ENCODE measurements at regions not wholly inside any gene's neighbourhood (a gene's known extent, or its start where the extent isn't known, plus 50 kb on each side); places are given as distances from the start of the nearest gene placed in this dataset.

DNA sequence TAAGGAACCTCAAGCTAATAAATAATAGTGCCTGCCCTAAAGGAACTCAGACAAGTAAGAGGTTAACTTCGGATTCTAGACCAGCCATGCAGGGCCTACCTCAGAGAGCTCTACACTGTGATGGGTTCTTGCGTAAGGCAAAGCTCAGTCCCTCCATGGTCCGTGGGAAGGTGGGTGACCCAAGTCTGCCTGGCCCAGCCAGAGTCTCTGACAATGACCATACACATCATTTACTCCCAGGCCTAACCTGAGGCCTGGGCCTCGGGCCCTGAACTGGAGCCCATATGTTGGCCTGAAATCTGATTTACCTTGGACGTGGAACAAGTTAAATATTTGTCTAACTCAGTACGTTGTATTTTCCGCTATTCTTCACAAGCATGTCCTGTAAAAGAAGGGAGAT is 55.1 kb downstream of the TMEM174 start:
- Histone ChIP-seq H3K9ac (ENCODE audit: low read depth, low read length) (no peak overlapping the region), H3K4me1 (ENCODE audit: insufficient read depth, low read length) (peaks cover 11% of the 10 kb centered on the region), H3K36me3 (ENCODE audit: insufficient read depth, low read length) (no peaks in the 10 kb centered on the region), H3K9me3 (ENCODE audit: control insufficient read depth, insufficient read depth, low read length) (no peaks in the 10 kb centered on the region)
